Liver (tissue), 3 donors: ENCODE measurements at regions not wholly inside any gene's neighbourhood (a gene's known extent, or its start where the extent isn't known, plus 50 kb on each side); places are given as distances from the start of the nearest gene placed in this dataset.

Source experiments
- MAX ChIP-seq: IDR thresholded peaks from 2 replicates; pipeline ENCODE4 v1.6.1; 2016; ENCODE audit warnings: antibody characterized with exemption
- TAF1 ChIP-seq: conservative IDR thresholded peaks from 2 replicates; pipeline ENCODE4 v1.6.1; 2016; ENCODE audit warnings: antibody characterized with exemption, mild to moderate bottlenecking
- TF ChIP-seq, protein P1 (sequence below): IDR thresholded peaks from 2 replicates; pipeline ENCODE4 v1.6.1; 2016; ENCODE audit warnings: antibody characterized with exemption
- TF ChIP-seq, protein P2 (sequence below): fragments of 150-350 bp; IDR thresholded peaks from 2 replicates; pipeline ENCODE4 v1.5.1; 2017; ENCODE audit warnings: improper control_type of control experiment, low read depth, low read length; ENCODE audit not compliant: missing input control
- donor health status: healthy.
- donor health status: healthy.

DNA sequence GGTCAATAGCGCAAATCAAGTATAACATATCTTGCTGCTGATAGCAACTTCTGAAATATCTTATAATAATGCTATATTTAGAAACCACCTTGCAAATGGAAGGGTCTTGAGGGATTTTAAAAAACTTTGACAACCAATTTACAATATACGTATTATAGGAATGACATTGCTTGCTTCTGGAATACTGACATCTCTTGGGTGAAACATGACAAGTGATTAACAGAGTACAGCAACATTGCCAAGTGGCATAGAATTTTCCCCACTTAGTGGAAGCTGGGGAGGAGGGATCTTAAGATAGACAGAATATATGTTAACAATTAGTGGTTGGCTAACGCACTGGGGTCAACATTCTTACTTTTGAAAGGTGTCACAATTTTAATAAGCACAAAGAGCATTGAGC lies 133.6 kb upstream of the TMEFF2 start:
- TF ChIP-seq, protein P1, sequence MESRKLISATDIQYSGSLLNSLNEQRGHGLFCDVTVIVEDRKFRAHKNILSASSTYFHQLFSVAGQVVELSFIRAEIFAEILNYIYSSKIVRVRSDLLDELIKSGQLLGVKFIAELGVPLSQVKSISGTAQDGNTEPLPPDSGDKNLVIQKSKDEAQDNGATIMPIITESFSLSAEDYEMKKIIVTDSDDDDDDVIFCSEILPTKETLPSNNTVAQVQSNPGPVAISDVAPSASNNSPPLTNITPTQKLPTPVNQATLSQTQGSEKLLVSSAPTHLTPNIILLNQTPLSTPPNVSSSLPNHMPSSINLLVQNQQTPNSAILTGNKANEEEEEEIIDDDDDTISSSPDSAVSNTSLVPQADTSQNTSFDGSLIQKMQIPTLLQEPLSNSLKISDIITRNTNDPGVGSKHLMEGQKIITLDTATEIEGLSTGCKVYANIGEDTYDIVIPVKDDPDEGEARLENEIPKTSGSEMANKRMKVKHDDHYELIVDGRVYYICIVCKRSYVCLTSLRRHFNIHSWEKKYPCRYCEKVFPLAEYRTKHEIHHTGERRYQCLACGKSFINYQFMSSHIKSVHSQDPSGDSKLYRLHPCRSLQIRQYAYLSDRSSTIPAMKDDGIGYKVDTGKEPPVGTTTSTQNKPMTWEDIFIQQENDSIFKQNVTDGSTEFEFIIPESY: no peak
- no peak for TF ChIP-seq MAX
- TF ChIP-seq, protein P2, sequence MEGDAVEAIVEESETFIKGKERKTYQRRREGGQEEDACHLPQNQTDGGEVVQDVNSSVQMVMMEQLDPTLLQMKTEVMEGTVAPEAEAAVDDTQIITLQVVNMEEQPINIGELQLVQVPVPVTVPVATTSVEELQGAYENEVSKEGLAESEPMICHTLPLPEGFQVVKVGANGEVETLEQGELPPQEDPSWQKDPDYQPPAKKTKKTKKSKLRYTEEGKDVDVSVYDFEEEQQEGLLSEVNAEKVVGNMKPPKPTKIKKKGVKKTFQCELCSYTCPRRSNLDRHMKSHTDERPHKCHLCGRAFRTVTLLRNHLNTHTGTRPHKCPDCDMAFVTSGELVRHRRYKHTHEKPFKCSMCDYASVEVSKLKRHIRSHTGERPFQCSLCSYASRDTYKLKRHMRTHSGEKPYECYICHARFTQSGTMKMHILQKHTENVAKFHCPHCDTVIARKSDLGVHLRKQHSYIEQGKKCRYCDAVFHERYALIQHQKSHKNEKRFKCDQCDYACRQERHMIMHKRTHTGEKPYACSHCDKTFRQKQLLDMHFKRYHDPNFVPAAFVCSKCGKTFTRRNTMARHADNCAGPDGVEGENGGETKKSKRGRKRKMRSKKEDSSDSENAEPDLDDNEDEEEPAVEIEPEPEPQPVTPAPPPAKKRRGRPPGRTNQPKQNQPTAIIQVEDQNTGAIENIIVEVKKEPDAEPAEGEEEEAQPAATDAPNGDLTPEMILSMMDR: no peak
- TF ChIP-seq TAF1: no peak
